ENCODE measurements at regions not wholly inside any gene's neighbourhood (a gene's known extent, or its start where the extent isn't known, plus 50 kb on each side); places are given as distances from the start of the nearest gene placed in this dataset.

- whole genome bisulfite sequencing, result 34% methylated on average over 2 of the region's 2 CpGs
- H3K9me3 ChIP-seq, result no peaks in the 10 kb centered on the region
- H3K27me3 ChIP-seq, result no peaks in the 10 kb centered on the region
- no peak for DNase-seq (ENCODE audit: low spot score in 2 of 2)
- no peaks in the 10 kb centered on the region for H3K4me1 ChIP-seq
- no peak overlapping the region for H3K27ac ChIP-seq
- H3K36me3 ChIP-seq, result no peaks in the 10 kb centered on the region
- TF ChIP-seq, protein P1, sequence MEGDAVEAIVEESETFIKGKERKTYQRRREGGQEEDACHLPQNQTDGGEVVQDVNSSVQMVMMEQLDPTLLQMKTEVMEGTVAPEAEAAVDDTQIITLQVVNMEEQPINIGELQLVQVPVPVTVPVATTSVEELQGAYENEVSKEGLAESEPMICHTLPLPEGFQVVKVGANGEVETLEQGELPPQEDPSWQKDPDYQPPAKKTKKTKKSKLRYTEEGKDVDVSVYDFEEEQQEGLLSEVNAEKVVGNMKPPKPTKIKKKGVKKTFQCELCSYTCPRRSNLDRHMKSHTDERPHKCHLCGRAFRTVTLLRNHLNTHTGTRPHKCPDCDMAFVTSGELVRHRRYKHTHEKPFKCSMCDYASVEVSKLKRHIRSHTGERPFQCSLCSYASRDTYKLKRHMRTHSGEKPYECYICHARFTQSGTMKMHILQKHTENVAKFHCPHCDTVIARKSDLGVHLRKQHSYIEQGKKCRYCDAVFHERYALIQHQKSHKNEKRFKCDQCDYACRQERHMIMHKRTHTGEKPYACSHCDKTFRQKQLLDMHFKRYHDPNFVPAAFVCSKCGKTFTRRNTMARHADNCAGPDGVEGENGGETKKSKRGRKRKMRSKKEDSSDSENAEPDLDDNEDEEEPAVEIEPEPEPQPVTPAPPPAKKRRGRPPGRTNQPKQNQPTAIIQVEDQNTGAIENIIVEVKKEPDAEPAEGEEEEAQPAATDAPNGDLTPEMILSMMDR (IDR thresholded peaks at IDR 0.05), result no peak
- TF ChIP-seq POLR2AphosphoS5 (IDR thresholded peaks at IDR 0.05) (no peak), EP300 (IDR thresholded peaks at IDR 0.05) (no peak), POLR2A (IDR thresholded peaks at IDR 0.05) (no peak)
- no peak overlapping the region for H3K4me3 ChIP-seq
Measured at GRCh38 chr14:58738876-58739275, 101.1 kb downstream of the DACT1 start.

DNA sequence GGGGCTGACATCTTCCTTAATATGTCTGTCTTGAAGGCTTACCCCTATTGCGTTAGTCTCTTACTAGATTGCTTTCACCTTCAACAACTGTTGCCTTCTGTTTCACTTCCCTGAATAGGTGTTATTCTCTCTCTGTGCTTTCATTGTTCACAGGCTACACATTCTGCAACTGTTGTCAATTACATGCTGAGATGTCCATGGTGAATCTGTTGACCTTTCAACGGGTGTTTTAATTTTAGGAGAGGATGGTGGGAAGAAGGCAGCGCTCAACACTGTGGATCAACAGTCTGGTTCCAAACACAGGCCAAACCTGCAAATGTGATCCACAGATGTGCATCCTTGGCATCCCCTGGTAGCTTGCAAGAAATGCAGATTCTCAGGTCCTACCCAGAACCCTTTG lies 101.9 kb downstream of the DACT1 start:
- no peak overlapping the region for H3K4me3 ChIP-seq

GRCh38 chr14:58740379-58740935 lies 102.7 kb downstream of the DACT1 start:
- Histone ChIP-seq H3K4me3 (no peak overlapping the region), H3K27ac (peak overlapping the region; percentile 11), H3K9me3 (no peaks in the 10 kb centered on the region), H3K36me3 (no peaks in the 10 kb centered on the region), H3K27me3 (no peaks in the 10 kb centered on the region), H3K4me1 (no peaks in the 10 kb centered on the region)
- WGBS, result 49% methylated on average over 4 of the region's 4 CpGs
- no peak for TF ChIP-seq POLR2AphosphoS5 (IDR thresholded peaks at IDR 0.05)
- no peak for TF ChIP-seq EP300 (IDR thresholded peaks at IDR 0.05)
- TF ChIP-seq POLR2A (IDR thresholded peaks at IDR 0.05), result no peak
- DNase-seq (ENCODE audit: low spot score in 2 of 2), result no peak

More for the DNA sequence above, 101.9 kb downstream of the DACT1 start:
- H3K27ac ChIP-seq, result peak overlapping the region; percentile 41
- no peaks in the 10 kb centered on the region for H3K36me3 ChIP-seq
- no peaks in the 10 kb centered on the region for H3K27me3 ChIP-seq
- TF ChIP-seq POLR2AphosphoS5 (IDR thresholded peaks at IDR 0.05), result no peak
- DNase-seq (ENCODE audit: low spot score in 2 of 2), result no peak
- 80% methylated on average over 3 of the region's 3 CpGs for WGBS
- H3K9me3 ChIP-seq, result no peaks in the 10 kb centered on the region
- no peaks in the 10 kb centered on the region for H3K4me1 ChIP-seq

- WGBS, result 68% methylated on average over 5 of the region's 5 CpGs
- Histone ChIP-seq H3K4me3 (no peak overlapping the region), H3K4me1 (peaks cover 11% of the 10 kb centered on the region)
Measured at GRCh38 chr14:58744801-58745394, 107.1 kb downstream of the DACT1 start.

GRCh38 chr14:58746261-58746660 lies 108.5 kb downstream of the DACT1 start:
- no peak for DNase-seq (ENCODE audit: low spot score in 2 of 2)
- Histone ChIP-seq H3K36me3 (no peaks in the 10 kb centered on the region), H3K9me3 (no peaks in the 10 kb centered on the region), H3K4me3 (no peak overlapping the region), H3K27ac (no peak overlapping the region), H3K4me1 (peaks cover 13% of the 10 kb centered on the region), H3K27me3 (no peaks in the 10 kb centered on the region)
- 53% methylated on average over 1 of the region's 1 CpG for WGBS
- TF ChIP-seq EP300 (IDR thresholded peaks at IDR 0.05) (no peak), POLR2A (IDR thresholded peaks at IDR 0.05) (no peak), POLR2AphosphoS5 (IDR thresholded peaks at IDR 0.05) (no peak)
- TF ChIP-seq, protein P1 (IDR thresholded peaks at IDR 0.05), result no peak

More at GRCh38 chr14:58744801-58745394, 107.1 kb downstream of the DACT1 start:
- Histone ChIP-seq H3K27ac (no peak overlapping the region), H3K27me3 (no peaks in the 10 kb centered on the region), H3K9me3 (no peaks in the 10 kb centered on the region), H3K36me3 (no peaks in the 10 kb centered on the region)
- DNase-seq (ENCODE audit: low spot score in 2 of 2), result no peak
- TF ChIP-seq EP300 (IDR thresholded peaks at IDR 0.05), result no peak
- no peak for TF ChIP-seq POLR2AphosphoS5 (IDR thresholded peaks at IDR 0.05)
- TF ChIP-seq POLR2A (IDR thresholded peaks at IDR 0.05), result no peak
- TF ChIP-seq, protein P1 (IDR thresholded peaks at IDR 0.05), result no peak

- no peak for TF ChIP-seq EP300 (IDR thresholded peaks at IDR 0.05)
- no peak for TF ChIP-seq POLR2A (IDR thresholded peaks at IDR 0.05)
- TF ChIP-seq, protein P1 (IDR thresholded peaks at IDR 0.05), result no peak
- no peak for TF ChIP-seq POLR2AphosphoS5 (IDR thresholded peaks at IDR 0.05)
- H3K4me3 ChIP-seq, result no peak overlapping the region
- no peak for DNase-seq (ENCODE audit: low spot score in 2 of 2)
- H3K36me3 ChIP-seq, result no peaks in the 10 kb centered on the region
- H3K27ac ChIP-seq, result no peak overlapping the region
- H3K9me3 ChIP-seq, result no peaks in the 10 kb centered on the region
- 68% methylated on average over 3 of the region's 3 CpGs for WGBS
- H3K4me1 ChIP-seq, result peaks cover 15% of the 10 kb centered on the region
- no peaks in the 10 kb centered on the region for H3K27me3 ChIP-seq
Measured at GRCh38 chr14:58746701-58747100, 108.9 kb downstream of the DACT1 start.
